PC-3 (cell line): ENCODE measurements at regions not wholly inside any gene's neighbourhood (a gene's known extent, or its start where the extent isn't known, plus 50 kb on each side); places are given as distances from the start of the nearest gene placed in this dataset.
A peak's percentile ranks its signal among the peaks of the same experiment; 100 is the strongest.

ENCODE experiments used
- ATAC-seq: fragments of 200-7000 bp; cut with Tn5 transposase; 2 replicates; pipeline ENCODE4 v1.9.1; 2020; ENCODE audit warnings: mild to moderate bottlenecking, moderate library complexity
- BruUV-seq: library from RNA; stranded (reverse); fragments of 400-500 nt; replicated peaks from 2 replicates; lab custom pipeline; 2021; lab: Mats Ljungman, UMichigan
- CTCF ChIA-PET: fragments of 300-600 bp; sonication (Branson Sonifier 250); formaldehyde crosslinking; loops from one replicate; lab custom pipeline; 2022; ENCODE audit warnings: antibody characterized with exemption; lab: Charles Lee
- POLR2A ChIA-PET: fragments of 300-600 bp; sonication (Branson Sonifier 250); formaldehyde crosslinking; loops from one replicate; lab custom pipeline; 2022; ENCODE audit warnings: antibody characterized with exemption; ENCODE audit not compliant: unreplicated experiment; lab: Charles Lee
- DNase-seq: peaks from one replicate; pipeline ENCODE4 v3.0.0-alpha.2; 2015
- H2AFZ ChIP-seq: fragments of 300-600 bp; sonication (generic); 2 replicates; pipeline ENCODE4 v1.6.0; 2016; ENCODE audit warnings: antibody characterized with exemption, low read length
- H3F3A ChIP-seq: fragments of 300-600 bp; sonication (generic); one replicate; pipeline ENCODE4 v1.6.0; 2017; ENCODE audit warnings: antibody characterized with exemption, low read length, control low read depth, mild to moderate bottlenecking; ENCODE audit not compliant: unreplicated experiment
- H3K27ac ChIP-seq: fragments of 300-600 bp; sonication (generic); 2 replicates; pipeline ENCODE4 v1.5.1; 2016; ENCODE audit warnings: mild to moderate bottlenecking, low read length
- H3K27me3 ChIP-seq: fragments of 300-600 bp; sonication (generic); 2 replicates; pipeline ENCODE4 v1.6.1; 2016; ENCODE audit warnings: low read length, mixed read lengths
- H3K36me3 ChIP-seq: fragments of 300-600 bp; sonication (generic); 2 replicates; pipeline ENCODE4 v1.6.1; 2016; ENCODE audit warnings: low read depth, mixed run types, low read length, mixed read lengths
- H3K4me1 ChIP-seq: fragments of 300-600 bp; sonication (generic); 2 replicates; pipeline ENCODE4 v1.5.1; 2016; ENCODE audit warnings: low read length; ENCODE audit not compliant: insufficient read depth
- H3K4me2 ChIP-seq: fragments of 300-600 bp; sonication (generic); 2 replicates; pipeline ENCODE4 v1.6.0; 2016; ENCODE audit warnings: low read length
- H3K4me3 ChIP-seq: fragments of 300-600 bp; sonication (generic); 2 replicates; pipeline ENCODE4 v1.5.1; 2016; ENCODE audit warnings: mild to moderate bottlenecking, low read length, mixed read lengths
- H3K79me2 ChIP-seq: fragments of 300-600 bp; sonication (generic); 2 replicates; pipeline ENCODE4 v1.6.1; 2017; ENCODE audit warnings: low read length, mixed read lengths
- H3K9ac ChIP-seq: fragments of 300-600 bp; sonication (generic); 2 replicates; pipeline ENCODE4 v1.6.0; 2016; ENCODE audit warnings: mild to moderate bottlenecking, low read length
- H3K9me2 ChIP-seq: fragments of 300-600 bp; sonication (generic); replicated peaks from 2 replicates; pipeline ENCODE4 v1.6.1; 2016; ENCODE audit warnings: mixed run types, low read length, mixed read lengths
- H3K9me3 ChIP-seq: fragments of 300-600 bp; sonication (generic); 2 replicates; pipeline ENCODE4 v1.6.1; 2016; ENCODE audit warnings: low read length, mixed read lengths
- H4K20me1 ChIP-seq: fragments of 300-600 bp; sonication (generic); 2 replicates; pipeline ENCODE4 v1.6.1; 2016; ENCODE audit warnings: low read length, mixed read lengths
- CTCF ChIP-seq: fragments of 300-600 bp; sonication (generic); conservative IDR thresholded peaks from 2 replicates; pipeline ENCODE4 v1.5.1; 2017; ENCODE audit warnings: antibody characterized with exemption, low read depth, mild to moderate bottlenecking, low read length
- EZH2 ChIP-seq: fragments of 300-600 bp; sonication (generic); IDR thresholded peaks from one replicate; pipeline ENCODE4 v1.6.1; 2017; ENCODE audit warnings: antibody characterized with exemption, mild to moderate bottlenecking, low read length; ENCODE audit not compliant: unreplicated experiment
- EZH2phosphoT487 ChIP-seq: fragments of 300-600 bp; sonication (generic); IDR thresholded peaks from 2 replicates; pipeline ENCODE4 v1.6.1; 2018; ENCODE audit warnings: mild to moderate bottlenecking, antibody characterized with exemption, low read length, borderline replicate concordance
- intact Hi-C: fragments of 100-400 bp; cut with micrococcal nuclease; formaldehyde crosslinking; loops from 2 replicates; pipeline ENCODE4 v1.9.0; 2023

GRCh38 chr2:8120506-8120860 is 561.4 kb upstream of the ID2 start:
- POLR2A ChIA-PET, result no interaction called here
- no peak overlapping the region for H3K9ac ChIP-seq
- no peaks in the 10 kb centered on the region for H3K79me2 ChIP-seq
- H3K4me1 ChIP-seq, result peaks cover 23% of the 10 kb centered on the region
- H3F3A ChIP-seq, result no peaks in the 10 kb centered on the region
- no peaks in the 10 kb centered on the region for H4K20me1 ChIP-seq
- peak overlapping the region; percentile 66 for H2AFZ ChIP-seq
- H3K27me3 ChIP-seq, result no peaks in the 10 kb centered on the region
- peak overlapping the region; percentile 77 for H3K27ac ChIP-seq
- TF ChIP-seq CTCF (no peak), EZH2 (no peak), EZH2phosphoT487 (no peak)
- intact Hi-C loops, result no loop called here
- DNase-seq (no peak), ATAC-seq (no peak)
- H3K4me3 ChIP-seq, result peak overlapping the region; percentile 40; the same call in 1 of the 2 replicates
- BruUV-seq, result no TSS peak
- peak overlapping the region; percentile 78 for H3K4me2 ChIP-seq
- H3K9me2 ChIP-seq, result no peaks in the 10 kb centered on the region
- no peaks in the 10 kb centered on the region for H3K36me3 ChIP-seq
- no peaks in the 10 kb centered on the region for H3K9me3 ChIP-seq
- CTCF ChIA-PET, result no interaction called here

- TF ChIP-seq EZH2 (no peak), CTCF (no peak), EZH2phosphoT487 (no peak)
- no peak overlapping the region for H3K4me3 ChIP-seq
- ATAC-seq, result no peak
- H3K9ac ChIP-seq, result no peak overlapping the region
- H3F3A ChIP-seq, result no peaks in the 10 kb centered on the region
- DNase-seq, result no peak
- no peaks in the 10 kb centered on the region for H3K36me3 ChIP-seq
- no peak overlapping the region for H3K4me2 ChIP-seq
- H4K20me1 ChIP-seq, result no peaks in the 10 kb centered on the region
- intact Hi-C loops, result no loop called here
- no TSS peak for BruUV-seq
- H3K9me2 ChIP-seq, result no peaks in the 10 kb centered on the region
- H3K79me2 ChIP-seq, result no peaks in the 10 kb centered on the region
- no peak overlapping the region for H2AFZ ChIP-seq
- ChIA-PET CTCF (no interaction called here), POLR2A (no interaction called here)
- no peak overlapping the region for H3K27ac ChIP-seq
- H3K9me3 ChIP-seq, result no peaks in the 10 kb centered on the region
- H3K27me3 ChIP-seq, result no peaks in the 10 kb centered on the region
- peaks cover 23% of the 10 kb centered on the region for H3K4me1 ChIP-seq
Observed at GRCh38 chr2:8121022-8121825, 560.6 kb upstream of the ID2 start.

GRCh38 chr2:8121826-8122513 is 559.9 kb upstream of the ID2 start:
- no peak overlapping the region for H3K4me2 ChIP-seq
- no peaks in the 10 kb centered on the region for H3K27me3 ChIP-seq
- H3K4me1 ChIP-seq, result peaks cover 23% of the 10 kb centered on the region
- no peaks in the 10 kb centered on the region for H4K20me1 ChIP-seq
- H3K27ac ChIP-seq, result no peak overlapping the region
- no peaks in the 10 kb centered on the region for H3K9me2 ChIP-seq
- CTCF ChIA-PET, result no interaction called here
- TF ChIP-seq EZH2 (no peak), EZH2phosphoT487 (no peak), CTCF (no peak)
- BruUV-seq, result no TSS peak
- no peak overlapping the region for H2AFZ ChIP-seq
- no peaks in the 10 kb centered on the region for H3K79me2 ChIP-seq
- POLR2A ChIA-PET, result no interaction called here
- H3K36me3 ChIP-seq, result no peaks in the 10 kb centered on the region
- H3K9ac ChIP-seq, result no peak overlapping the region
- DNase-seq (no peak), ATAC-seq (no peak)
- H3F3A ChIP-seq, result no peaks in the 10 kb centered on the region
- no peak overlapping the region for H3K4me3 ChIP-seq
- H3K9me3 ChIP-seq, result no peaks in the 10 kb centered on the region
- intact Hi-C loops, result no loop called here
